H1 (cell line): ENCODE measurements at regions not wholly inside any gene's neighbourhood (a gene's known extent, or its start where the extent isn't known, plus 50 kb on each side); places are given as distances from the start of the nearest gene placed in this dataset.

Experiments used
- CTCF ChIA-PET: fragments of 300-600 bp; sonication (Branson Sonifier 250); formaldehyde crosslinking; loops from one replicate; lab custom pipeline; 2021; ENCODE audit not compliant: partially characterized antibody; lab: Charles Lee
- POLR2A ChIA-PET: fragments of 300-600 bp; sonication (Branson Sonifier 250); formaldehyde crosslinking; loops from one replicate; lab custom pipeline; 2021; ENCODE audit warnings: inconsistent platforms; ENCODE audit not compliant: partially characterized antibody; lab: Charles Lee
- DNase-seq, 2 experiments: peaks; one replicate each; pipeline versions ENCODE4 v3.0.0 to v3.0.0-alpha.2; 2010 to 2022; ENCODE audit warnings: low spot score in 2 of 2, low read depth in 1 of 2, mixed read lengths in 1 of 2
- FAIRE-seq: peaks from 2 replicates; lab custom pipeline; 2011; peaks lifted over from hg19 to GRCh38; lab: Jason Lieb, UNC
- H2AFZ ChIP-seq: 2 replicates; pipeline ENCODE4 v1.8.1; 2012; ENCODE audit warnings: low read length, inconsistent platforms
- H2AK5ac ChIP-seq: 2 replicates; pipeline ENCODE4 v1.6.1; 2013; ENCODE audit warnings: low read depth, low read length
- H2BK120ac ChIP-seq: replicated peaks from 2 replicates; pipeline ENCODE3; 2013; ENCODE audit warnings: low read depth, low read length, inconsistent platforms
- H2BK12ac ChIP-seq: 2 replicates; pipeline ENCODE4 v1.6.1; 2013; ENCODE audit warnings: low read depth, low read length
- H2BK15ac ChIP-seq: 2 replicates; pipeline ENCODE4 v1.6.1; 2013; ENCODE audit warnings: low read length
- H2BK20ac ChIP-seq: 2 replicates; pipeline ENCODE4 v1.6.1; 2013; ENCODE audit warnings: low read length
- H2BK5ac ChIP-seq: 2 replicates; pipeline ENCODE4 v1.6.1; 2013; ENCODE audit warnings: low read depth, low read length
- H3K14ac ChIP-seq: 2 replicates; pipeline ENCODE4 v1.6.1; 2013; ENCODE audit warnings: inconsistent platforms; ENCODE audit not compliant: insufficient read length
- H3K18ac ChIP-seq: 2 replicates; pipeline ENCODE4 v1.6.1; 2013; ENCODE audit warnings: low read length; ENCODE audit errors: extremely low read depth
- H3K23ac ChIP-seq: 2 replicates; pipeline ENCODE4 v1.6.1; 2013; ENCODE audit warnings: inconsistent platforms; ENCODE audit not compliant: insufficient read length
- H3K23me2 ChIP-seq: 2 replicates; pipeline ENCODE4 v1.6.1; 2013; ENCODE audit warnings: low read depth, low read length
- H3K27ac ChIP-seq: 2 replicates; pipeline ENCODE4 v1.6.1; 2011; ENCODE audit warnings: low read depth, low read length, inconsistent platforms
- H3K27me3 ChIP-seq, 4 experiments: replicated peaks in 1 of 4; 1 replicate in 1 of 4; 2 replicates in 3 of 4; pipeline versions ENCODE4 v1.6.1 to v1.8.1; 2011 to 2013; ENCODE audit warnings: low read length in 3 of 4, mild to moderate bottlenecking in 3 of 4, inconsistent platforms in 2 of 4, mixed read lengths in 2 of 4, moderate library complexity in 1 of 4; ENCODE audit not compliant: control insufficient read depth in 3 of 4, insufficient read depth in 3 of 4; ENCODE audit errors: extremely low read depth in 1 of 4
- H3K36me3 ChIP-seq, 4 experiments: 2 replicates each; pipeline versions ENCODE4 v1.6.1 to v1.8.1; 2011 to 2013; ENCODE audit warnings: mild to moderate bottlenecking in 4 of 4, low read length in 3 of 4, moderate library complexity in 2 of 4, control low read depth in 1 of 4, inconsistent platforms in 1 of 4; ENCODE audit not compliant: insufficient read depth in 4 of 4, control insufficient read depth in 2 of 4
- H3K4ac ChIP-seq: replicated peaks from 2 replicates; pipeline ENCODE3; 2013; ENCODE audit warnings: low read length, low read depth, mixed read lengths, inconsistent platforms; ENCODE audit not compliant: insufficient read length
- H3K4me1 ChIP-seq, 4 experiments: replicated peaks in 1 of 4; 1 replicate in 1 of 4; 2 replicates in 3 of 4; pipeline versions ENCODE4 v1.6.1 to v1.8.1; 2011 to 2013; ENCODE audit warnings: low read length in 3 of 4, inconsistent platforms in 2 of 4, mixed read lengths in 1 of 4; ENCODE audit not compliant: insufficient read depth in 4 of 4, control insufficient read depth in 3 of 4
- H3K4me2 ChIP-seq, 2 experiments: 2 replicates each; pipeline versions ENCODE4 v1.6.1 to v1.8.1; 2011 to 2013; ENCODE audit warnings: low read depth in 2 of 2, low read length in 2 of 2, control low read depth in 1 of 2, inconsistent platforms in 1 of 2, mild to moderate bottlenecking in 1 of 2; ENCODE audit not compliant: insufficient read depth in 1 of 2
- H3K4me3 ChIP-seq, 4 experiments: fragments of 200-600, 300-600 bp in 1 of 4; sonication (generic), shearing (Covaris generic), sonication (Bioruptor Twin) in 1 of 4; 2 replicates each; pipeline versions ENCODE4 v1.5.1 to v1.8.1; 2011 to 2016; ENCODE audit warnings: low read length in 4 of 4, low read depth in 3 of 4, control low read depth in 2 of 4, inconsistent platforms in 2 of 4, mild to moderate bottlenecking in 2 of 4, mixed read lengths in 1 of 4, moderate library complexity in 1 of 4; ENCODE audit not compliant: insufficient read depth in 2 of 4; ENCODE audit errors: extremely low read depth in 1 of 4
- H3K56ac ChIP-seq: replicated peaks from 2 replicates; pipeline ENCODE3; 2013; ENCODE audit warnings: low read depth, mild to moderate bottlenecking, mixed read lengths, low read length, inconsistent platforms; ENCODE audit not compliant: insufficient read length
- H3K79me1 ChIP-seq: 2 replicates; pipeline ENCODE4 v1.6.1; 2013; ENCODE audit warnings: low read depth, low read length, control low read depth
- H3K79me2 ChIP-seq, 2 experiments: 2 replicates each; pipeline versions ENCODE4 v1.6.1 to v1.8.1; 2012 to 2013; ENCODE audit warnings: low read length in 2 of 2, mild to moderate bottlenecking in 2 of 2, inconsistent platforms in 1 of 2; ENCODE audit not compliant: insufficient read depth in 2 of 2, control insufficient read depth in 1 of 2
- H3K9ac ChIP-seq, 4 experiments: replicated peaks in 1 of 4; 1 replicate in 1 of 4; 2 replicates in 3 of 4; pipeline versions ENCODE4 v1.6.1 to v1.8.1; 2011 to 2013; ENCODE audit warnings: low read depth in 3 of 4, low read length in 3 of 4, control low read depth in 2 of 4, mild to moderate bottlenecking in 2 of 4, moderate library complexity in 2 of 4, inconsistent platforms in 1 of 4; ENCODE audit errors: extremely low read depth in 1 of 4
- H3K9me3 ChIP-seq, 2 experiments: 2 replicates each; pipeline versions ENCODE4 v1.6.1 to v1.8.1; 2012 to 2013; ENCODE audit warnings: mild to moderate bottlenecking in 2 of 2, moderate library complexity in 2 of 2, control low read depth in 1 of 2, inconsistent platforms in 1 of 2, low read depth in 1 of 2, low read length in 1 of 2, mixed read lengths in 1 of 2; ENCODE audit not compliant: insufficient read depth in 2 of 2
- H4K20me1 ChIP-seq, 2 experiments: replicated peaks in 1 of 2; 2 replicates each; pipeline versions ENCODE3 to v1.8.1; 2011 to 2013; ENCODE audit warnings: inconsistent platforms in 2 of 2, low read length in 2 of 2, mild to moderate bottlenecking in 1 of 2; ENCODE audit not compliant: insufficient read depth in 2 of 2, control insufficient read depth in 1 of 2
- H4K5ac ChIP-seq: 2 replicates; pipeline ENCODE4 v1.6.1; 2013; ENCODE audit warnings: low read length, low read depth, mixed read lengths, inconsistent platforms; ENCODE audit not compliant: insufficient read length
- H4K8ac ChIP-seq: 2 replicates; pipeline ENCODE4 v1.8.0; 2013; ENCODE audit warnings: mild to moderate bottlenecking, moderate library complexity, low read length, inconsistent platforms; ENCODE audit not compliant: insufficient read depth; ENCODE audit errors: extremely low read depth
- H4K91ac ChIP-seq: replicated peaks from 2 replicates; pipeline ENCODE3; 2013; ENCODE audit warnings: low read length, mixed read lengths, inconsistent platforms; ENCODE audit not compliant: insufficient read length
- FOSL1 ChIP-seq: IDR thresholded peaks from 2 replicates; pipeline ENCODE4 v1.6.1; 2011; ENCODE audit warnings: mild to moderate bottlenecking, low read depth, low read length, moderate library complexity; ENCODE audit not compliant: insufficient read depth
- TCF12 ChIP-seq: IDR thresholded peaks from 2 replicates; pipeline ENCODE4 v1.6.1; 2011; ENCODE audit warnings: low read depth, mild to moderate bottlenecking, low read length
- TEAD4 ChIP-seq: IDR thresholded peaks from 2 replicates; pipeline ENCODE4 v1.6.1; 2012; ENCODE audit warnings: low read depth, low read length, inconsistent platforms, mixed read lengths
- WGBS, 2 experiments: shearing (Covaris generic) in 1 of 2; methylation state at CpG; one replicate each; pipeline versions ENCODE4 v1.1.6 to v1.1.7; 2013 to 2015; ENCODE audit warnings: low lambda C conversion rate in 2 of 2, mixed read lengths in 2 of 2, inconsistent platforms in 1 of 2, low coverage in 1 of 2, missing lambda C conversion rate in 1 of 2; ENCODE audit not compliant: insufficient replicate concordance in 2 of 2, insufficient coverage in 1 of 2, insufficient read length in 1 of 2; ENCODE audit errors: extremely low coverage in 1 of 2, missing lambda C conversion rate in 1 of 2; 5-methylcytosine and 5-hydroxymethylcytosine counted together

GRCh38 chr12:5254703-5255102, 177.2 kb upstream of the NTF3 start:
- ChIA-PET POLR2A (no interaction called here), CTCF (no interaction called here)
- Histone ChIP-seq H3K18ac (no peak overlapping the region), H3K27ac (no peak overlapping the region), H3K23me2 (no peaks in the 10 kb centered on the region), H3K27me3 (no peaks in the 10 kb centered on the region), H2BK12ac (no peak overlapping the region), H3K56ac (no peak overlapping the region), H3K4me2 (no peak overlapping the region), H3K23ac (no peak overlapping the region), H2BK15ac (no peak overlapping the region), H3K4ac (no peak overlapping the region), H2AK5ac (no peak overlapping the region), H2BK120ac (no peak overlapping the region), H3K4me1 (peaks cover 3 to 10% (median 8%) of the 10 kb centered on the region in 4 experiments), H3K9me3 (no peaks in the 10 kb centered on the region), H3K79me2 (no peaks in the 10 kb centered on the region), H3K4me3 (no peak overlapping the region), H4K20me1 (no peaks in the 10 kb centered on the region), H2AFZ (no peak overlapping the region), H3K36me3 (no peaks in the 10 kb centered on the region), H4K5ac (no peak overlapping the region), H2BK20ac (no peak overlapping the region), H3K79me1 (no peaks in the 10 kb centered on the region), H4K91ac (no peak overlapping the region), H4K8ac (no peak overlapping the region), H2BK5ac (no peak overlapping the region), H3K9ac (no peak overlapping the region), H3K14ac (no peak overlapping the region)
- DNase-seq, result no peak
- FAIRE-seq, result no peak
- 93% methylated on average over 4 of the region's 4 CpGs; no CpG with 5 or more reads in 1 of the 2 experiments for WGBS, 2 experiments
- no peak for TF ChIP-seq TEAD4
- TF ChIP-seq FOSL1, result no peak
- TF ChIP-seq TCF12, result no peak
